Vagina (tissue), 2 donors: ENCODE measurements at regions not wholly inside any gene's neighbourhood (a gene's known extent, or its start where the extent isn't known, plus 50 kb on each side); places are given as distances from the start of the nearest gene placed in this dataset.

Experiments used
- DNase-seq, 2 donors: peaks; one replicate each; pipeline ENCODE4 v3.0.0-alpha.2; 2017; ENCODE audit errors: extremely low spot score in 2 of 2
- H3K27ac ChIP-seq: fragments of 200-600 bp; sonication (generic); one replicate; pipeline ENCODE4 v1.5.1; 2019
- H3K27me3 ChIP-seq: fragments of 200-600 bp; sonication (generic); one replicate; pipeline ENCODE4 v1.5.1; 2019
- H3K36me3 ChIP-seq, 2 donors: fragments of 200-600 bp; sonication (generic); one replicate each; pipeline ENCODE4 v1.5.1; 2017 to 2019
- H3K4me1 ChIP-seq: fragments of 200-600 bp; sonication (generic); one replicate; pipeline ENCODE4 v1.5.1; 2019
- H3K4me3 ChIP-seq, 2 donors: fragments of 200-600 bp; sonication (generic); 1 replicate in 1 of 2; 2 replicates in 1 of 2; pipeline ENCODE4 v1.5.1; 2016 to 2019
- H3K9me3 ChIP-seq: fragments of 200-600 bp; sonication (generic); one replicate; pipeline ENCODE4 v1.5.1; 2019
- POLR2A ChIP-seq, 2 donors: fragments of 450-650 bp; IDR thresholded peaks; one replicate each; pipeline ENCODE4 v1.6.1; 2017; ENCODE audit warnings: antibody characterized with exemption in 2 of 2, mild to moderate bottlenecking in 2 of 2, moderate library complexity in 2 of 2
- POLR2AphosphoS5 ChIP-seq, 2 donors: sonication (generic); formaldehyde crosslinking; IDR thresholded peaks; one replicate each; pipeline ENCODE4 v1.9.0; 2017; ENCODE audit warnings: antibody characterized with exemption in 2 of 2, mild to moderate bottlenecking in 2 of 2, low read depth in 1 of 2; ENCODE audit not compliant: insufficient read depth in 1 of 2
- intact Hi-C: fragments of 100-400 bp; cut with DNase I; formaldehyde crosslinking; loops from one replicate; pipeline ENCODE4 v1.15.1; 2023
- TF ChIP-seq, protein P1 (sequence below), 3 experiments: fragments of 450-650 bp in 2 of 3; fragments of 200-600 bp in 1 of 3; sonication (generic) in 1 of 3; IDR thresholded peaks; one replicate each; pipeline ENCODE4 v1.5.1; 2017 to 2019; ENCODE audit warnings: antibody characterized with exemption in 3 of 3, mild to moderate bottlenecking in 2 of 3, moderate library complexity in 2 of 3

DNA sequence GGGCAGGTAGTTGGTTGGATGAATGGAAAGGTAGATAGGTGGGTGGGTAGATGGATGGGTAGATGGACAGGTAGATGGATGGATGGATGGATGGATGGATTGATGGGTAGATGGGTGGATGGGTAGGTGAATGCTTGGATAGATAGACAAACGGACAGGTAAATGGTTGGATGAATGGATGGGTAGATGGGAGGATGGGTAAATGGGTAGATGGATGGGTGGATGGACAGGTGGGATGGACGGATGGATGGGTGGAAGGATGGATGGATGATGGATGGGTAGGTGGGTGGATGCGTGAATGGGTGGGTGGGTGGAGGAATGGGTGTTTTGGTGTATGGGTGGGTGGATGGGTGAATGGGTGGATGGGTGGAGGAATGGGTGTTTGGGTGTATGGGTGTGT, 50.1 kb upstream of the ASAP2 start:
- no peak overlapping the region for H3K4me3 ChIP-seq
- no peaks in the 10 kb centered on the region for H3K27me3 ChIP-seq
- no peak for DNase-seq
- no peaks in the 10 kb centered on the region for H3K36me3 ChIP-seq
- peaks cover 15% of the 10 kb centered on the region for H3K4me1 ChIP-seq
- intact Hi-C loops: no loop called here
- no peak overlapping the region for H3K27ac ChIP-seq
- TF ChIP-seq POLR2A (IDR thresholded peaks at IDR 0.05) (no peak), POLR2AphosphoS5 (IDR thresholded peaks at IDR 0.05; ENCODE audit: insufficient read depth in 1 of 2, low read depth in 1 of 2) (no peak)
- TF ChIP-seq, protein P1, sequence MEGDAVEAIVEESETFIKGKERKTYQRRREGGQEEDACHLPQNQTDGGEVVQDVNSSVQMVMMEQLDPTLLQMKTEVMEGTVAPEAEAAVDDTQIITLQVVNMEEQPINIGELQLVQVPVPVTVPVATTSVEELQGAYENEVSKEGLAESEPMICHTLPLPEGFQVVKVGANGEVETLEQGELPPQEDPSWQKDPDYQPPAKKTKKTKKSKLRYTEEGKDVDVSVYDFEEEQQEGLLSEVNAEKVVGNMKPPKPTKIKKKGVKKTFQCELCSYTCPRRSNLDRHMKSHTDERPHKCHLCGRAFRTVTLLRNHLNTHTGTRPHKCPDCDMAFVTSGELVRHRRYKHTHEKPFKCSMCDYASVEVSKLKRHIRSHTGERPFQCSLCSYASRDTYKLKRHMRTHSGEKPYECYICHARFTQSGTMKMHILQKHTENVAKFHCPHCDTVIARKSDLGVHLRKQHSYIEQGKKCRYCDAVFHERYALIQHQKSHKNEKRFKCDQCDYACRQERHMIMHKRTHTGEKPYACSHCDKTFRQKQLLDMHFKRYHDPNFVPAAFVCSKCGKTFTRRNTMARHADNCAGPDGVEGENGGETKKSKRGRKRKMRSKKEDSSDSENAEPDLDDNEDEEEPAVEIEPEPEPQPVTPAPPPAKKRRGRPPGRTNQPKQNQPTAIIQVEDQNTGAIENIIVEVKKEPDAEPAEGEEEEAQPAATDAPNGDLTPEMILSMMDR (IDR thresholded peaks at IDR 0.05): no peak
- H3K9me3 ChIP-seq: no peaks in the 10 kb centered on the region

DNA sequence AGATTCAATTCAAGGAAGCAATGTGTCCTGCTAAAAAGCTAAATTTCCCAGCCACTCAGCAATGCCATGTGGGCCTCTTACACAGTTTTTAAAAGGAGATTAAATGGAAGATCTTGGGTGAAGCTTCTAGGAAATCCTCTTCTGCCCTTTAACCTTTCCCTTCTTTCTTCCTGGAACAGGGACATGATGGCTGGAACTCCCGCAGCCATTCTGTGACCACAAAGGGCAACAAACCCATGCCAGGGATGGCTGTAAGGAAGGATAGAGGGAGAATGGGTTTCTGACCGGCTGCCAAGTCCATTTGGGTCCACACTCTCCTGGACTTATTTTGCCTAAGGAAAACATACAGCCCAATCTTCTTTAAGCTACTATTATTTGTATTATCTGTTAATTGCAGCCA, 52.6 kb upstream of the ASAP2 start:
- H3K36me3 ChIP-seq: no peaks in the 10 kb centered on the region
- H3K27me3 ChIP-seq: no peaks in the 10 kb centered on the region
- no peak for DNase-seq
- H3K27ac ChIP-seq: peak overlapping the region; percentile 37
- no peak for TF ChIP-seq POLR2A (IDR thresholded peaks at IDR 0.05)
- TF ChIP-seq, protein P1 (IDR thresholded peaks at IDR 0.05): no peak
- no peak for TF ChIP-seq POLR2AphosphoS5 (IDR thresholded peaks at IDR 0.05; ENCODE audit: insufficient read depth in 1 of 2, low read depth in 1 of 2)
- H3K9me3 ChIP-seq: no peaks in the 10 kb centered on the region
- intact Hi-C loops: no loop called here
- H3K4me1 ChIP-seq: peaks cover 15% of the 10 kb centered on the region
- H3K4me3 ChIP-seq: no peak overlapping the region

DNA sequence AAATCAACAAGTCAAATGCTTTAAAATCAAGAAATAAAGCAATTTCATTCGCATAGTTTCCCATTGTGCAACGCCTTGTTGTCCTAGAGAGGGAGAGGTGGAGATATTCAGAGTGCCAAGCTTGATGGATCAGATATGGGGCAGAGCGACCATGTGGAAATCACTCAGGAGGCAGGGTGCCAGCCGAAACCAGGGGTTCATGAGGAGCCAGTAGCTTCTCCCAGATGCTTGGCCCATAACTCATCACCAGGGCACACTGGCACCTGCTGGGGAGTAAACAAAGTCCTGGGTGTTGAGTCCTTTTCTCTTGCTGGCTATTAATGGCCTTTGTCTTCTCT, 53.0 kb upstream of the ASAP2 start:
- Histone ChIP-seq H3K4me1 (peaks cover 15% of the 10 kb centered on the region), H3K27me3 (no peaks in the 10 kb centered on the region), H3K27ac (peak overlapping the region; percentile 37), H3K9me3 (no peaks in the 10 kb centered on the region), H3K36me3 (no peaks in the 10 kb centered on the region), H3K4me3 (no peak overlapping the region)
- peak in 1 of 2 donors; percentile 31 for TF ChIP-seq POLR2AphosphoS5 (IDR thresholded peaks at IDR 0.05; ENCODE audit: insufficient read depth in 1 of 2, low read depth in 1 of 2)
- no peak for TF ChIP-seq POLR2A (IDR thresholded peaks at IDR 0.05)
- TF ChIP-seq, protein P1 (IDR thresholded peaks at IDR 0.05): no peak
- no peak for DNase-seq
- intact Hi-C loops: no loop called here

DNA sequence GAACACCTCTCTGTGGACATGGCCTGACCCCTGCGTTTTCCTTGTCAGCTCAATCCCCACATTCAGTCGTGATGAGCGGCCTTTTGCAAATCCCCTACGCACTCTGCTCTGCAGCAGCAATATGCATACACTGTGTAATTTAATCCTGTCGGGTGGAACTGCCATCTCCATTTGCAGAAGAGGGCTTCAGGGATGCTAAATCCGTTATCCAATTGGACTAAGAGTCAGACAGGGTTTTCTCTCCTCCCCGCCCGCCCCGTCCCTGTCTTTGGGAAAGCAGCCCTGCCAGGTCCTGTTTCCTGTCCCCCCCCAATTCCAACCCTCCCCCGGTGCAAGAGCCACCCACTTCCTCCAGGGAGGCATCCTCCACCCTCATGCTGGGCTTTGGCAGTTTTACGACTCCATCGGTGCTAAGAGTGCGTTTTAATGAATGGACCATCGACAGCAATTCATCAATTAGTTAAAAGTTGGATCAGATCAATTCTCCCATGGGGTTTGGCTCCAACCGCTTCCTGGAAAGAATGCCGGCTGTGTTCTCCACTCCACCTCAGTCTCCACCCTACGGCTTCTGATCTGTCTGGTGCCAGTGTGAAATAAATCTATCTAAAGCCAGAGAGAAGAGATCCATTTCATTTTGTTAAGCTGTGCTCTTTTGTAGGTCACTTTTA, 53.5 kb upstream of the ASAP2 start:
- no peak overlapping the region for H3K4me3 ChIP-seq
- TF ChIP-seq, protein P1 (IDR thresholded peaks at IDR 0.05): no peak
- TF ChIP-seq POLR2A (IDR thresholded peaks at IDR 0.05) (no peak), POLR2AphosphoS5 (IDR thresholded peaks at IDR 0.05; ENCODE audit: insufficient read depth in 1 of 2, low read depth in 1 of 2) (no peak)
- no peaks in the 10 kb centered on the region for H3K36me3 ChIP-seq
- H3K9me3 ChIP-seq: no peaks in the 10 kb centered on the region
- intact Hi-C loops: no loop called here
- peak overlapping the region; percentile 37 for H3K27ac ChIP-seq
- peaks cover 15% of the 10 kb centered on the region for H3K4me1 ChIP-seq
- no peaks in the 10 kb centered on the region for H3K27me3 ChIP-seq
- DNase-seq: no peak

DNA sequence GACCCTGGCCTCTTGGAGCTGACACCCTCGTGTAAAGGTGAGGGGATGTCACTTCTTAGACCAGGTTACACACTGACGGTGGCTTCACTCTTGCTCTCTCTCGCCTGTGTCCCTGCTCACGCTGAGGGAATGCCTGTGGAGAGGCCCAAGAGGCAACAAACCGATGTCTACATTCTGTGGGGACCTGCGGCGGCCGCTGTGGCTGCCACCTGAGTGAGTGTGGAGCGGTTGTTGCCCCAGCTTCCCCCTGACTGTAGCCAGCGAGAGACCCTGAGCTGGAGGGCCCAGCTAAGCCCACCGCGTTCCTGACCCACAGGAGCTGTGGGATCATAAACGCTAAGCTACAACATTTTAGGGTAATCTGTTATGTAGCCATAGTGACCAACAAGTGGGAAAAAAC, 55.7 kb upstream of the ASAP2 start:
- H3K4me3 ChIP-seq: no peak overlapping the region
- H3K27me3 ChIP-seq: no peaks in the 10 kb centered on the region
- H3K27ac ChIP-seq: no peak overlapping the region
- peak in 1 of 2 donors; percentile 82 for DNase-seq
- no peaks in the 10 kb centered on the region for H3K9me3 ChIP-seq
- intact Hi-C loops: no loop called here
- TF ChIP-seq POLR2A (IDR thresholded peaks at IDR 0.05): no peak
- TF ChIP-seq, protein P1 (IDR thresholded peaks at IDR 0.05): no peak
- no peak for TF ChIP-seq POLR2AphosphoS5 (IDR thresholded peaks at IDR 0.05; ENCODE audit: insufficient read depth in 1 of 2, low read depth in 1 of 2)
- no peaks in the 10 kb centered on the region for H3K36me3 ChIP-seq
- peaks cover 15% of the 10 kb centered on the region for H3K4me1 ChIP-seq
